ENCODE measurements at regions not wholly inside any gene's neighbourhood (a gene's known extent, or its start where the extent isn't known, plus 50 kb on each side); places are given as distances from the start of the nearest gene placed in this dataset.

DNA sequence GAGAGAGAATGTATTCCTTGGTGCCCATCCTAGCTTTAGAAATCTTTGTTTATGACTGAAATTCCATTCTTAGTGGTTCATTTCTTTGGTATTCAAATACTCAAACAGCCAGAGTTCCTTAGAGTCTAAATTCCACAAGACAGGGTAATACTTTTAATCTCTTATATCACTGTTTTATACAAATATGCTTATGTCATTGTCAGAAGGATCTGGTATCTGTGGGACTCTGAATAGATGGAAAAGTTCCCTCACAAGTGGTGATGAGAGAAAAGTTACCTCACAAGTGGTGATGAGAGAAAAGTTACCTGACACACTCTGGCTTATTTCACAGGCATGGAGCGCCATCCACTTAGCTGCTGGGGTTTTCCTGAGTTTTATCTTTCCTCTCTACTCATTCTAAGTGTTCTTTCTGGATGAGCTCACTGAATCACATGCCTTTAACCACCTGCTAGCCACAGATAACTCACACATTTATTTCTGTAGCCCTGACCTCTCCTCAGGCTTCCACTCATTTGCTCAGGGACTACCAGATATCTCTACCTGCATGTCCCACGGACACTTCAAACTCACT is 784.0 kb downstream of the SUGCT start (continued):
- TF ChIP-seq, protein P1, sequence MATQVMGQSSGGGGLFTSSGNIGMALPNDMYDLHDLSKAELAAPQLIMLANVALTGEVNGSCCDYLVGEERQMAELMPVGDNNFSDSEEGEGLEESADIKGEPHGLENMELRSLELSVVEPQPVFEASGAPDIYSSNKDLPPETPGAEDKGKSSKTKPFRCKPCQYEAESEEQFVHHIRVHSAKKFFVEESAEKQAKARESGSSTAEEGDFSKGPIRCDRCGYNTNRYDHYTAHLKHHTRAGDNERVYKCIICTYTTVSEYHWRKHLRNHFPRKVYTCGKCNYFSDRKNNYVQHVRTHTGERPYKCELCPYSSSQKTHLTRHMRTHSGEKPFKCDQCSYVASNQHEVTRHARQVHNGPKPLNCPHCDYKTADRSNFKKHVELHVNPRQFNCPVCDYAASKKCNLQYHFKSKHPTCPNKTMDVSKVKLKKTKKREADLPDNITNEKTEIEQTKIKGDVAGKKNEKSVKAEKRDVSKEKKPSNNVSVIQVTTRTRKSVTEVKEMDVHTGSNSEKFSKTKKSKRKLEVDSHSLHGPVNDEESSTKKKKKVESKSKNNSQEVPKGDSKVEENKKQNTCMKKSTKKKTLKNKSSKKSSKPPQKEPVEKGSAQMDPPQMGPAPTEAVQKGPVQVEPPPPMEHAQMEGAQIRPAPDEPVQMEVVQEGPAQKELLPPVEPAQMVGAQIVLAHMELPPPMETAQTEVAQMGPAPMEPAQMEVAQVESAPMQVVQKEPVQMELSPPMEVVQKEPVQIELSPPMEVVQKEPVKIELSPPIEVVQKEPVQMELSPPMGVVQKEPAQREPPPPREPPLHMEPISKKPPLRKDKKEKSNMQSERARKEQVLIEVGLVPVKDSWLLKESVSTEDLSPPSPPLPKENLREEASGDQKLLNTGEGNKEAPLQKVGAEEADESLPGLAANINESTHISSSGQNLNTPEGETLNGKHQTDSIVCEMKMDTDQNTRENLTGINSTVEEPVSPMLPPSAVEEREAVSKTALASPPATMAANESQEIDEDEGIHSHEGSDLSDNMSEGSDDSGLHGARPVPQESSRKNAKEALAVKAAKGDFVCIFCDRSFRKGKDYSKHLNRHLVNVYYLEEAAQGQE (IDR thresholded peaks at IDR 0.05): no peak
- TF ChIP-seq, protein P2, sequence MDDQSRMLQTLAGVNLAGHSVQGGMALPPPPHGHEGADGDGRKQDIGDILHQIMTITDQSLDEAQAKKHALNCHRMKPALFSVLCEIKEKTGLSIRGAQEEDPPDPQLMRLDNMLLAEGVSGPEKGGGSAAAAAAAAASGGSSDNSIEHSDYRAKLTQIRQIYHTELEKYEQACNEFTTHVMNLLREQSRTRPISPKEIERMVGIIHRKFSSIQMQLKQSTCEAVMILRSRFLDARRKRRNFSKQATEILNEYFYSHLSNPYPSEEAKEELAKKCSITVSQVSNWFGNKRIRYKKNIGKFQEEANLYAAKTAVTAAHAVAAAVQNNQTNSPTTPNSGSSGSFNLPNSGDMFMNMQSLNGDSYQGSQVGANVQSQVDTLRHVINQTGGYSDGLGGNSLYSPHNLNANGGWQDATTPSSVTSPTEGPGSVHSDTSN (IDR thresholded peaks at IDR 0.05): no peak

DNA sequence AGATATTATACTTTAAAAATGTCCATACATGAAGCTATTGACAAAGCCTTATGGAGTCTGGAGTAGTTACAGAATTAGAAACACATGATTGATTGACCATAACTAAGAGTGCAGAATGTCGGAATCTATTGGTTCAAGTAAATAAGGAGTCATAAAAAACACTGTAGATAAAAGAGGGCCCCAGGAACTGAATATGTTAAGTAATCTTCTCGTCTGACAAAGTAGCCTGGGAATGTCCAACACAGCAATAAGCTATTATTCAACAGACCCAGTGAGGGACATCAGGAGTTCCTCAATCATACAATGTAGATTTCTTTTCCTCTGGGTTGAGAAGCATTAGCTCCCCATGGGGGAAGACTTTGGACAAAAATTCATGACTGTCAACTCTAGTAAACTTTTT is 782.0 kb downstream of the SUGCT start:
- POLR2A ChIA-PET: no interaction called here
- ATAC-seq: no peak
- FAIRE-seq: no peak
- TF ChIP-seq SREBF2 (IDR thresholded peaks at IDR 0.05) (no peak), HEYL (CRISPR knock-in tag; IDR thresholded peaks at IDR 0.05) (no peak)
- TF ChIP-seq, protein P3, sequence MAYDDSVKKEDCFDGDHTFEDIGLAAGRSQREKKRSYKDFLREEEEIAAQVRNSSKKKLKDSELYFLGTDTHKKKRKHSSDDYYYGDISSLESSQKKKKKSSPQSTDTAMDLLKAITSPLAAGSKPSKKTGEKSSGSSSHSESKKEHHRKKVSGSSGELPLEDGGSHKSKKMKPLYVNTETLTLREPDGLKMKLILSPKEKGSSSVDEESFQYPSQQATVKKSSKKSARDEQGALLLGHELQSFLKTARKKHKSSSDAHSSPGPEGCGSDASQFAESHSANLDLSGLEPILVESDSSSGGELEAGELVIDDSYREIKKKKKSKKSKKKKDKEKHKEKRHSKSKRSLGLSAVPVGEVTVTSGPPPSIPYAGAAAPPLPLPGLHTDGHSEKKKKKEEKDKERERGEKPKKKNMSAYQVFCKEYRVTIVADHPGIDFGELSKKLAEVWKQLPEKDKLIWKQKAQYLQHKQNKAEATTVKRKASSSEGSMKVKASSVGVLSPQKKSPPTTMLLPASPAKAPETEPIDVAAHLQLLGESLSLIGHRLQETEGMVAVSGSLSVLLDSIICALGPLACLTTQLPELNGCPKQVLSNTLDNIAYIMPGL (CRISPR knock-in tag; IDR thresholded peaks at IDR 0.05; ENCODE audit: borderline replicate concordance): no peak
- H3K4me2 ChIP-seq: no peak overlapping the region
- 2% methylated on average over 2 of the region's 2 CpGs for WGBS (ENCODE audit: missing lambda C conversion rate)
- CTCF ChIA-PET: no interaction called here
- H3K4me3 ChIP-seq: no peak overlapping the region
- no peaks in the 10 kb centered on the region for H3K9me3 ChIP-seq
- H3K27ac ChIP-seq: no peak overlapping the region
- DNase-seq (ENCODE audit: low read depth in 1 of 2, low spot score in 1 of 2): no peak
- H3K4me1 ChIP-seq: no peaks in the 10 kb centered on the region

DNA sequence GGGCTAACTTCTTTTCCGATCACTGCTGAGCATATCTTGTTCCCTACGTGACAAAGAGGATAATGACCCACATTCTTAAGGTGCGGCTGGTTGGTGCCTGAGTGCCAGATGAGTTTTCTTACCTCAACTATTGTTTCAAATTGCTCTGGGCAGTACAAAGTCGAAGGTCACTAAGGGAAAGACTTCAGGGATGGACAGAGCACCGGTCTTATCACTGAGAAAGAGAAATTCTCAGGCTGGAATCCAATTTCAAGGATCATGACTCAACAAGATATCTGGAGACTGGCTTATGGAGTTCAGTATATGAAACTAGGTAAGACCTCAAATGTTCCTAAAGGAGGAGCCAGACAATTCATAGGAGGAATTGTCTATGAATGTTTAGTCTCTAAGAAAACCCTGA is 780.3 kb downstream of the SUGCT start:
- Histone ChIP-seq H3K4me1 (no peaks in the 10 kb centered on the region), H3K27ac (no peak overlapping the region), H3K4me3 (no peak overlapping the region), H3K9me3 (no peaks in the 10 kb centered on the region), H3K4me2 (no peak overlapping the region)
- no peak for TF ChIP-seq RCOR1 (IDR thresholded peaks at IDR 0.05; ENCODE audit: low read depth, low read length)
- ChIA-PET CTCF (no interaction called here), POLR2A (no interaction called here)
- WGBS (ENCODE audit: missing lambda C conversion rate): 14% methylated on average over 5 of the region's 5 CpGs
- FAIRE-seq: no peak
- no peak for DNase-seq (ENCODE audit: low read depth in 1 of 2, low spot score in 1 of 2)
- ATAC-seq: no peak

Measured in A549 (cell line).